ENCODE measurements at regions not wholly inside any gene's neighbourhood (a gene's known extent, or its start where the extent isn't known, plus 50 kb on each side); places are given as distances from the start of the nearest gene placed in this dataset.

- TF ChIP-seq POLR2A (IDR thresholded peaks at IDR 0.05) (no peak), CTCF (IDR thresholded peaks at IDR 0.05) (no peak)
Observed at GRCh38 chr6:40280231-40280630, 306.9 kb downstream of the LRFN2 start.
